Cerebellar nuclear complex (tissue), 1 donor: ENCODE measurements at regions not wholly inside any gene's neighbourhood (a gene's known extent, or its start where the extent isn't known, plus 50 kb on each side); places are given as distances from the start of the nearest gene placed in this dataset.

ENCODE experiments used
- DNase-seq, 2 experiments: peaks; one replicate each; lab custom pipeline; 2025; lab: John Stamatoyannopoulos, UW

DNA sequence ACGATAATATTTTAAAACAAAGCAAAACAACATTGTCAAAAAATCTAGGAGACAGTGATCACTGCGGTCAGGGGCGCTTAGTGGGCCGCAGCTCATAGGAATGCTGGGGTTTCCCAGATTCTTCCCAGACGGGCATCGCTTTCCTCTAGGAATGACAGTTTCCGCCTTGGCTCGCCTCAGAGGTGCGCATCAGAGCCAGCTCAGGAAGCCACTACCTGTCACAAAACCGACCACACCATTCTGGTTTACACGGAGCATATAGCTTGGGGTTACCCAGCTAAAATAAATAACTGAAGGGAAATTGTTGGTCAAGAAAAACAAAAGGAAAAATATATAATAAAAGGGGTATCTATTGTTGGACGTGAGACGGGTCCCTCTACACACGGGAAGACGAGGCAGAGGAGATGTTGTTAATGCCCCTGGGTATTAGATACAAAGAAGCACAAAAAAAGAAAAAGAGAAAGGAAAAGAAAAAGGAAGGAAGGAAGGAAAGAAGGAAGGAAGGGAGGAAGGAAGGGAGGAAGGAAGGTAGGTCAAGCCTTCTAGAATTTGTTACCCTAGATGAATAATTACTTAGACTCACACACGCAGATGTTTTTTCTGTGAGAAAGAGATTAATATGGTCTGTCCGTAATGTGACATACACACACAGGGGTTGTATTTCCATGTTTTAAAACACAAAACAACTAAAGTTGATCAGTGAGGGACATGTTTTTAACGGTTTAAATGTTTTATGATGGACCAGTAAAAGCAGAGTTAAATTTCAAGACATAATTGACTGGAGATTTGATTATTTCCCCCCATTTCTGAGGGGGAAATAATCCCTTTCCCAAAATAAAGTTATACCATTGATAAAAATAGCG is 292.4 kb upstream of the NFE2L3 start:
- DNase-seq = no peak

- no peak for DNase-seq
These were observed 291.5 kb upstream of the NFE2L3 start for GRCh38 chr7:25860275-25861163.

DNA sequence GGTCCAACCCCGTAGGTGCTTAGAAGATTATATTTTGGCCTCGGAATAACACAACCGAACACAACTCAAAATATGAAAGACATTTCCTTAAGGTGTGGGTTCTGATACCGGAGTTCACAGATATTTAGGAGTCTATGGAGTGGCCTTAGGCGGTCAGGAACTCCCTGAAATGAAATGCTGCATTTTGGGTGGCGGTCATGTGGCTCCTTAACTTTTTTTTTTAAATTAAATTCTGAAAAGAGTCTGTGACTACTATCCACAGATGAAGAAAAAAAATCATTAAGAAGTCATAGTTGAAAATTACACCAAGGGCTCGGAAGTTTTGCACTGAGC is 290.9 kb upstream of the NFE2L3 start:
- DNase-seq = no peak

GRCh38 chr7:25861601-25862260 is 290.3 kb upstream of the NFE2L3 start:
- no peak for DNase-seq

DNA sequence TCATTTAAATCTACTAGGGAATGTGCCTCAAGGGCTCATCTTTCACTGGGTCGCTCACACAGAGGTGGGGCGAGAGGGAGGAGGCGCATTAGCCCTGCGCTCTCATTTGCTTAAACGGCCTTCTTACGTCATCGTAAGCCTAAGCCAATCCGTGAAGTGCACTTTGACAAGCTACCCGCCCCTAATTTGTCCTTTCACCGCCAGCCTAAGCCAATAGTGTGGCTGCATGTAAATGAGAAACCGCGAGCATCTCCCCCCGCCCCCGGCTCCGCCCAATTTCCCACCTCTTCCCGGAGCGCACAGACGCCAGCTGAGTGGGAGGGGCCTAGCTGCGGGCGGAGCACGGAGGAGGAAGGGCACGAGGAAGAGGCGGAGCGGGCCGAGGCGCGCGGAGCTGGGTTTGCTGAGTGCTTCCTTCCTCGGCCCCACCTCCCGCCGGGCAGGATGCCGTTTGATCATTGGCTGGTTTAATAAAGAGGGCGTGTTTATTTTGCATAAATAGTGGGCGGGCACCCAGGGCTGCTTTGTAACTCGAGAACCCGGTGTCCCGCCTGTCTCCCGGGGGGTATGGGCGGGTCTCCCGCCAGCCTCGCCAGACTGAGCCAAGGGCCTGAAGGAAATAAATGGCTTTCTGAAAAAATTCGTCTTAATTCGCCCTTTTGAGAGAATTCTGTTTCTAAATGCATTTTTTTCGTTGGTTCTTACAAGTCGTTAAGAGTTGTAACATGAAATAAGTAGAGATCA is 289.6 kb upstream of the NFE2L3 start:
- DNase-seq = no peak

DNA sequence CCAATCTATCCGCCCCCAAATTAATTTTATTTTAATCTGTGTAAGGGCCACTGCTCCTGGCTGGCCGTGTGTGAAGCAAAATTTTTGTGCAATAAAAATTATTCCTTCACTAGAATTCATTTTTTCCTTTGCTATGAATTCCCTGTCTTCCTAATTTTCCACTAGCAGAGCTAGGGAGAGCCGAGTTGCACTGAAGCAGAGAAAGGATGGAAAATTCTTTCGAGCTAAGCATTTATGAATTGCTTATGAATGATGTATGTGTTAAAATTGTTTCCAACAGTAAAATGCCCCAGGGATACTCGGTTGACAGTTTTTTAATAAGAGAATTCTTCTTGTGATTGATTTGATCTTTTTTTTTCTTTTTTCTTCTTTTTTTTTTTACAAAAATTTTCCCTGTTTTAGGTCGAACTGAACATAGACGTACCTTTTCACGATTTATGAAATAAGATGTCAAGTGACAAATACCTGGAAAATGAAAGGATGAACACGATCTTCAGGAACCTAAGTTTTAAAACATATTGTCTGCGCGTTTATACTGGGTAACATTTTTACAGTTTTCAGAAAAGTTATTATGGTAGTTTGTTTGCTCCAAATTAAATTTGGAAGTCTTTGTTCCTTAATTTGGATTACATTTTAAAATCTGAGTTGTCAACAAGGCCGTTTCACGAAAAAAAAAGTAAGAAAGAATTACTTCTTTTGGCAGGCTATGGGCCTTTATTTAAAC is 288.8 kb upstream of the NFE2L3 start:
- no peak for DNase-seq

DNA sequence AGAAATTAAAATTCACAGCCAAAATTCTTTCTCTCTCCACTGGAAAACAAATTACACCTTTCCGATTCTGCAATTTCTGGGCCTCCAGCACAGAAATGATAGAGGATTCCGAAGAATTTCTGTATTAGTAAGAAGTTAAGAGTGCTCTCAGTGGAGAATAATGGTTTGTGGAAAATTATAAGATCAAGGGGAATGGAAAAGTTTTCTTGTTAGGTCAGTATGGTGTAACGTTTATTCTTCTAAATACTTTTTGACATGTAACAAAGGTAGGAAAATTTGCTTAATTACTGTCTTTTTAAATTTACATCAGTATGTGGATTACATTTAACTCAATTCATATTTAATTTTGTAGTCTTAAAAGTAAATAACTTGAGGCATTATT is 288.3 kb upstream of the NFE2L3 start:
- no peak for DNase-seq

GRCh38 chr7:25864511-25864910 is 287.5 kb upstream of the NFE2L3 start:
- no peak for DNase-seq

- DNase-seq = no peak
These were observed 286.9 kb upstream of the NFE2L3 start for GRCh38 chr7:25864943-25865751.

DNA sequence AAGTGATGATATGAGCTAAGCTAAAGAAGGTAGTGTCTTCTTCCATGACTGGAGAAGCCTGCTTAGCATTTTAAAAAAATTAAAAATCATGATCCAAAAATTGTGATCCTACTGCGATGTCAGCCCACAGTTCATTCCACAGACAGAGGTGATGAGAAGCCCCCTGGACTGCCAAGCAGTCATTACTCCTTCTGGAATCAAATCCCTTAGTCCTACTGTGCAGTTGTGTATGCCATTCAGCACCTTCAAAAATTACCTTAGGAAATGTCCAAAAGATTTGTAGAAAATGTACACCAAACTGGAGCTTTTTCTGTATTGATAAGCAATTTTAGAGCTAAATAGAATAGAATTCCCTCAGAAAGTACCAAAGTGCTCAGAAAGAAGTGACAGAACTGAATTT is 283.5 kb upstream of the NFE2L3 start:
- no peak for DNase-seq

DNA sequence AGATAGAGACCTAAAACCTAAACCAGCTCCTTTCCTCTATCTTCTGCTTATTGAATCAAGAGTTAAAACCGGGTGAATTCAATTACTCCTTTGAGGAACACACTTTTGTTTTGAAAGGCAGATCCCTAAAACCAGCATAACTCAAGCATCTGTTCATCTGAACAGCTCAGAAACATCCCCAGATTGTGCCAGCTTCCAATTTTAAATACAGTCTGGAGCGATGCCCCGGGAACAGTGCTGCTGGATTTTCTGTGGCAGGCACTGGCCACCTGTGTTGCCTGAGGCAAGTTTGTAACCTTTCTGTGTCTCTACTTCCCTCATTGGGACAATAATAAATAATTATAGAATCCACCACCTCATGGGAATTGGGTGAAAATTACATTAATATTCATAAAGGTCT is 281.4 kb upstream of the NFE2L3 start:
- DNase-seq = no peak

DNA sequence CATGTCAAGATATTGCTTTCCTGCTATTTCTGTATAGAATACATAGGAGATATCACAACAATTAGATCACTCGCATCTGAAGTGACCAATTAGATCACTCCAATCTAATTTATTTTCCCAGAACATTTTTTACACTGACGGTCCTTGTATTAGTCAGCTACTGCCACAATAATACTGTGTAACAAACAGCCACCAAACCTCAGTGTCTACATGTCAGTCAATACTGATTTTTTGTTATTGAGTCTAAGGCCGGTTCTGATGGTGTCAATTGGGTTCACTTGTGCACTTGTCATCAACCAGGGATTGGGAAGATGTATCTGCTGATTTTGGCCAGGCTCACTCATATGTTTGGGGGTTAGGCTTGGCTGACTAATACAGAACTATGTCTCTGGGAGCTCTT is 275.9 kb upstream of the NFE2L3 start:
- no peak for DNase-seq

GRCh38 chr7:25877802-25878789 is 273.9 kb upstream of the NFE2L3 start:
- DNase-seq = no peak

DNA sequence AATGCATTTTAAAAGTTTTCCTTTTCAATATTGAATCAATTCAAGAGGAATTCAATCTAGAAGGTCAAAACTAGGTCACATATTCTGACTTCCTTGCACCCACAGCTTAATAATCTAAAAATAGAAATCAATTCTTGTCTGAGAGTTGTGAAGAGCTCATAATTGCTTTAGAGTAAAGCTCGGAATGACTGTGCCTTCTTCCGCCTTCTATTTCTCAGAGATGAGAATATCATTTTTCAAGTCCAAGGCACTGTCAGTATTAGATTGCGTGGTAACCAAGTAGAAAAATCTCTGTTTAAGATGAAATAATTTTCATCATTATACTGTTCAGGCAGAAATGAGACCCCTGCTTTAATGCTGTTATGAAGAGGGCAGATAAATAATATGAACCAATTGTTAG is 272.2 kb upstream of the NFE2L3 start:
- no peak for DNase-seq

- DNase-seq = no peak
These were observed 270.5 kb upstream of the NFE2L3 start for GRCh38 chr7:25881317-25882037.

- no peak for DNase-seq
These were observed 269.7 kb upstream of the NFE2L3 start for GRCh38 chr7:25882151-25882773.

GRCh38 chr7:25884265-25884828 is 267.7 kb upstream of the NFE2L3 start:
- DNase-seq = no peak
